Nephron (organoid): ENCODE measurements at regions not wholly inside any gene's neighbourhood (a gene's known extent, or its start where the extent isn't known, plus 50 kb on each side); places are given as distances from the start of the nearest gene placed in this dataset.

ENCODE experiments used
- H3K27ac Mint-ChIP-seq, 3 experiments: 2 replicates each; pipeline ENCODE4 v1.8.0; 2020; ENCODE audit warnings: mixed read lengths in 3 of 3, mild to moderate bottlenecking in 2 of 3, moderate library complexity in 1 of 3
- H3K27me3 Mint-ChIP-seq: 2 replicates; pipeline ENCODE4 v1.8.0; 2021; ENCODE audit warnings: low read depth, mild to moderate bottlenecking, moderate library complexity, mixed read lengths
- H3K36me3 Mint-ChIP-seq: 2 replicates; pipeline ENCODE4 v1.8.0; 2020; ENCODE audit warnings: low read depth, mixed read lengths
- H3K4me1 Mint-ChIP-seq: 2 replicates; pipeline ENCODE4 v1.8.0; 2020; ENCODE audit warnings: mixed read lengths
- H3K4me3 Mint-ChIP-seq, 3 experiments: 2 replicates each; pipeline ENCODE4 v1.8.0; 2020; ENCODE audit warnings: mild to moderate bottlenecking in 3 of 3, mixed read lengths in 3 of 3, moderate library complexity in 2 of 3
- H3K9me3 Mint-ChIP-seq: 2 replicates; pipeline ENCODE4 v1.8.0; 2020; ENCODE audit warnings: mixed read lengths
- CTCF ChIP-seq, 3 experiments: fragments of 200-600 bp; sonication (generic); IDR thresholded peaks; one replicate each; pipeline ENCODE4 v1.5.0; 2021; ENCODE audit warnings: antibody characterized with exemption in 3 of 3; ENCODE audit not compliant: unreplicated experiment in 3 of 3

GRCh38 chrX:42241421-42241820 is 318.1 kb upstream of the CASK start:
- no peak overlapping the region for H3K27ac Mint-ChIP-seq
- H3K36me3 Mint-ChIP-seq: no peaks in the 10 kb centered on the region
- no peak for TF ChIP-seq CTCF (IDR thresholded peaks at IDR 0.05; ENCODE audit: unreplicated experiment in 3 of 3)
- no peaks in the 10 kb centered on the region for H3K4me1 Mint-ChIP-seq
- no peak overlapping the region for H3K4me3 Mint-ChIP-seq
- H3K9me3 Mint-ChIP-seq: peaks cover 4% of the 10 kb centered on the region
- H3K27me3 Mint-ChIP-seq: no peaks in the 10 kb centered on the region

- Mint-ChIP-seq H3K27ac (no peak overlapping the region), H3K4me1 (no peaks in the 10 kb centered on the region), H3K9me3 (peaks cover 4% of the 10 kb centered on the region), H3K27me3 (no peaks in the 10 kb centered on the region), H3K36me3 (no peaks in the 10 kb centered on the region), H3K4me3 (no peak overlapping the region)
- no peak for TF ChIP-seq CTCF (IDR thresholded peaks at IDR 0.05; ENCODE audit: unreplicated experiment in 3 of 3)
Observed at GRCh38 chrX:42237956-42238355, 314.6 kb upstream of the CASK start.

- Mint-ChIP-seq H3K36me3 (no peaks in the 10 kb centered on the region), H3K27me3 (no peaks in the 10 kb centered on the region), H3K9me3 (peaks cover 21% of the 10 kb centered on the region), H3K27ac (no peak overlapping the region), H3K4me3 (no peak overlapping the region), H3K4me1 (no peaks in the 10 kb centered on the region)
- no peak for TF ChIP-seq CTCF (IDR thresholded peaks at IDR 0.05; ENCODE audit: unreplicated experiment in 3 of 3)
Observed at GRCh38 chrX:42229533-42229932, 306.2 kb upstream of the CASK start.

- H3K9me3 Mint-ChIP-seq: peaks cover 8% of the 10 kb centered on the region
- H3K27ac Mint-ChIP-seq: no peak overlapping the region
- H3K27me3 Mint-ChIP-seq: no peaks in the 10 kb centered on the region
- no peaks in the 10 kb centered on the region for H3K36me3 Mint-ChIP-seq
- TF ChIP-seq CTCF (IDR thresholded peaks at IDR 0.05; ENCODE audit: unreplicated experiment in 3 of 3): no peak
- H3K4me3 Mint-ChIP-seq: no peak overlapping the region
- peaks cover 4% of the 10 kb centered on the region for H3K4me1 Mint-ChIP-seq
Observed at GRCh38 chrX:42220666-42221065, 297.3 kb upstream of the CASK start.

- no peak overlapping the region for H3K27ac Mint-ChIP-seq
- H3K27me3 Mint-ChIP-seq: no peaks in the 10 kb centered on the region
- peaks cover 4% of the 10 kb centered on the region for H3K4me1 Mint-ChIP-seq
- TF ChIP-seq CTCF (IDR thresholded peaks at IDR 0.05; ENCODE audit: unreplicated experiment in 3 of 3): no peak
- peaks cover 8% of the 10 kb centered on the region for H3K9me3 Mint-ChIP-seq
- no peaks in the 10 kb centered on the region for H3K36me3 Mint-ChIP-seq
- H3K4me3 Mint-ChIP-seq: no peak overlapping the region
Observed at GRCh38 chrX:42220083-42220482, 296.7 kb upstream of the CASK start.

- Mint-ChIP-seq H3K27me3 (no peaks in the 10 kb centered on the region), H3K27ac (no peak overlapping the region), H3K4me3 (no peak overlapping the region), H3K4me1 (peaks cover 4% of the 10 kb centered on the region), H3K36me3 (no peaks in the 10 kb centered on the region), H3K9me3 (peaks cover 2% of the 10 kb centered on the region)
- TF ChIP-seq CTCF (IDR thresholded peaks at IDR 0.05; ENCODE audit: unreplicated experiment in 3 of 3): no peak
Observed at GRCh38 chrX:42219231-42219630, 295.9 kb upstream of the CASK start.
